B cell (primary cell): ENCODE measurements at regions not wholly inside any gene's neighbourhood (a gene's known extent, or its start where the extent isn't known, plus 50 kb on each side); places are given as distances from the start of the nearest gene placed in this dataset.

ENCODE experiments used
- ATAC-seq: fragments of 200-7000 bp; cut with Tn5 transposase; one replicate; pipeline ENCODE4 v1.10.0; 2021; ENCODE audit warnings: low read depth, mild to moderate bottlenecking, moderate number of reproducible peaks, moderate library complexity
- CTCF ChIA-PET: fragments of 350-600 bp; sonication (Branson Sonifier 250); formaldehyde crosslinking; loops from one replicate; lab custom pipeline; 2021; ENCODE audit warnings: antibody characterized with exemption, inconsistent platforms; lab: Charles Lee
- POLR2A ChIA-PET: fragments of 350-600 bp; sonication (Branson Sonifier 250); formaldehyde crosslinking; loops from one replicate; lab custom pipeline; 2021; ENCODE audit warnings: antibody characterized with exemption; lab: Charles Lee
- DNase-seq: peaks from one replicate; pipeline ENCODE4 v3.0.0; 2013
- H2AFZ ChIP-seq: 2 replicates; pipeline ENCODE4 v1.6.1; 2012; ENCODE audit warnings: mild to moderate bottlenecking, low read depth, low read length; ENCODE audit not compliant: insufficient read depth, poor library complexity, severe bottlenecking
- H3K27ac ChIP-seq, 2 donors: 1 replicate in 1 of 2; 2 replicates in 1 of 2; pipeline ENCODE4 v1.5.1; 2012 to 2013; ENCODE audit warnings: low read length in 2 of 2, mild to moderate bottlenecking in 2 of 2, moderate library complexity in 1 of 2
- H3K27me3 ChIP-seq, 4 experiments: fragments of 200-600 bp in 1 of 4; sonication (generic) in 1 of 4; replicated peaks in 1 of 4; 1 replicate in 2 of 4; 2 replicates in 2 of 4; pipeline versions ENCODE4 v1.6.1 to v1.7.0; 2013 to 2016; ENCODE audit warnings: low read length in 3 of 4, mild to moderate bottlenecking in 2 of 4, mixed read lengths in 1 of 4, moderate library complexity in 1 of 4; ENCODE audit not compliant: insufficient read depth in 4 of 4, control insufficient read depth in 3 of 4; ENCODE audit errors: control extremely low read depth in 1 of 4
- H3K36me3 ChIP-seq, 2 experiments: replicated peaks in 1 of 2; 1 replicate in 1 of 2; 2 replicates in 1 of 2; pipeline versions ENCODE4 v1.6.1 to v1.7.1; 2013; ENCODE audit warnings: low read length in 1 of 2; ENCODE audit not compliant: insufficient read depth in 2 of 2, control insufficient read depth in 1 of 2; ENCODE audit errors: control extremely low read depth in 1 of 2, extremely low read depth in 1 of 2
- H3K4me1 ChIP-seq, 2 donors: fragments of 200-600 bp in 1 of 2; sonication (generic) in 1 of 2; 1 replicate in 1 of 2; 2 replicates in 1 of 2; pipeline versions ENCODE4 v1.5.1 to v1.6.1; 2013 to 2017; ENCODE audit warnings: low read length in 2 of 2; ENCODE audit not compliant: control insufficient read depth in 2 of 2, insufficient read depth in 2 of 2
- H3K4me2 ChIP-seq: replicated peaks from 2 replicates; pipeline ENCODE3; 2012; ENCODE audit warnings: mild to moderate bottlenecking, low read depth, low read length; ENCODE audit not compliant: poor library complexity, severe bottlenecking
- H3K4me3 ChIP-seq, 5 experiments: fragments of 200-600 bp in 1 of 5; sonication (generic) in 1 of 5; 1 replicate in 3 of 5; 2 replicates in 2 of 5; pipeline versions ENCODE4 v1.5.1 to v1.7.0; 2011 to 2016; ENCODE audit warnings: low read length in 4 of 5, mild to moderate bottlenecking in 4 of 5, low read depth in 2 of 5, control low read depth in 1 of 5, moderate library complexity in 1 of 5; ENCODE audit not compliant: insufficient read depth in 1 of 5; ENCODE audit errors: control extremely low read depth in 1 of 5, extremely low read depth in 1 of 5
- H3K79me2 ChIP-seq: fragments of 200-600 bp; sonication (generic); one replicate; pipeline ENCODE4 v1.6.0; 2016; ENCODE audit warnings: low read length; ENCODE audit not compliant: control insufficient read depth, insufficient read depth
- H3K9ac ChIP-seq: fragments of 200-600 bp; sonication (generic); 2 replicates; pipeline ENCODE4 v1.6.1; 2017; ENCODE audit warnings: mild to moderate bottlenecking, low read length, moderate library complexity
- H3K9me3 ChIP-seq, 3 donors: one replicate each; pipeline versions ENCODE4 v1.6.1 to v1.7.1; 2013; ENCODE audit warnings: low read length in 2 of 3; ENCODE audit not compliant: control insufficient read depth in 2 of 3, insufficient read depth in 1 of 3; ENCODE audit errors: control extremely low read depth in 1 of 3
- H4K20me1 ChIP-seq: 2 replicates; pipeline ENCODE4 v1.6.0; 2012; ENCODE audit warnings: mild to moderate bottlenecking, low read length; ENCODE audit not compliant: insufficient read depth, control insufficient read depth, poor library complexity, severe bottlenecking
- H3K27ac Mint-ChIP-seq: one replicate; pipeline ENCODE4 v1.8.0; 2021; ENCODE audit warnings: mixed read lengths
- H3K27me3 Mint-ChIP-seq: one replicate; pipeline ENCODE4 v1.8.0; 2021; ENCODE audit warnings: mixed read lengths
- H3K4me1 Mint-ChIP-seq: one replicate; pipeline ENCODE4 v1.8.0; 2021; ENCODE audit warnings: mixed read lengths
- H3K4me3 Mint-ChIP-seq: one replicate; pipeline ENCODE4 v1.8.0; 2021; ENCODE audit warnings: mixed read lengths
- H3K9me3 Mint-ChIP-seq: one replicate; pipeline ENCODE4 v1.8.0; 2022; ENCODE audit warnings: mixed read lengths; ENCODE audit not compliant: insufficient read depth
- CTCF ChIP-seq: fragments of 200-600 bp; IDR thresholded peaks from one replicate; pipeline ENCODE4 v1.8.0; 2022; ENCODE audit warnings: antibody characterized with exemption, mild to moderate bottlenecking
- EZH2 ChIP-seq: IDR thresholded peaks from 2 replicates; pipeline ENCODE4 v1.6.1; 2012; ENCODE audit warnings: borderline replicate concordance, low read depth, mild to moderate bottlenecking, moderate library complexity, low read length; ENCODE audit not compliant: insufficient read depth, poor library complexity, severe bottlenecking
- WGBS: methylation state at CpG from one replicate; pipeline ENCODE4 v1.1.5; 2013; ENCODE audit warnings: missing lambda C conversion rate; ENCODE audit not compliant: insufficient coverage; 5-methylcytosine and 5-hydroxymethylcytosine counted together
- intact Hi-C: fragments of 100-400 bp; cut with micrococcal nuclease; formaldehyde crosslinking; loops from one replicate; pipeline ENCODE4 v1.10.0; 2022

GRCh38 chr20:57795342-57795697 lies 85.5 kb upstream of the PMEPA1 start:
- peaks cover 2% of the 10 kb centered on the region for H3K4me1 Mint-ChIP-seq
- Histone ChIP-seq H2AFZ (no peak overlapping the region), H3K27me3 (no peaks in the 10 kb centered on the region), H3K9me3 (peaks cover 0 to 4% (median 0%) of the 10 kb centered on the region in 3 donors), H3K36me3 (no peaks in the 10 kb centered on the region), H4K20me1 (no peaks in the 10 kb centered on the region), H3K79me2 (no peaks in the 10 kb centered on the region), H3K4me3 (no peak overlapping the region), H3K9ac (no peak overlapping the region), H3K27ac (no peak overlapping the region), H3K4me2 (no peak overlapping the region), H3K4me1 (no peaks in the 10 kb centered on the region)
- no peaks in the 10 kb centered on the region for H3K9me3 Mint-ChIP-seq
- POLR2A ChIA-PET: no interaction called here
- no peak for TF ChIP-seq CTCF
- TF ChIP-seq EZH2: no peak
- CTCF ChIA-PET: no interaction called here
- no peak overlapping the region for H3K27ac Mint-ChIP-seq
- DNase-seq: no peak
- H3K27me3 Mint-ChIP-seq: peaks cover 14% of the 10 kb centered on the region
- no peak overlapping the region for H3K4me3 Mint-ChIP-seq
- WGBS: 83% methylated on average over 1 of the region's 6 CpGs
- intact Hi-C loops: no loop called here
- no peak for ATAC-seq

GRCh38 chr20:57794600-57795341 lies 85.0 kb upstream of the PMEPA1 start:
- Histone ChIP-seq H3K4me2 (no peak overlapping the region), H3K36me3 (no peaks in the 10 kb centered on the region), H3K9me3 (peaks cover 0 to 4% (median 0%) of the 10 kb centered on the region in 3 donors), H3K4me3 (no peak overlapping the region), H3K27me3 (no peaks in the 10 kb centered on the region), H2AFZ (no peak overlapping the region), H3K4me1 (no peaks in the 10 kb centered on the region), H3K9ac (no peak overlapping the region), H4K20me1 (no peaks in the 10 kb centered on the region), H3K79me2 (no peaks in the 10 kb centered on the region), H3K27ac (no peak overlapping the region)
- no peak for ATAC-seq
- TF ChIP-seq CTCF (no peak), EZH2 (no peak)
- no peak overlapping the region for H3K27ac Mint-ChIP-seq
- ChIA-PET POLR2A (no interaction called here), CTCF (no interaction called here)
- peaks cover 2% of the 10 kb centered on the region for H3K4me1 Mint-ChIP-seq
- intact Hi-C loops: no loop called here
- 84% methylated on average over 19 of the region's 21 CpGs for WGBS
- H3K27me3 Mint-ChIP-seq: peaks cover 14% of the 10 kb centered on the region
- no peak for DNase-seq
- no peaks in the 10 kb centered on the region for H3K9me3 Mint-ChIP-seq
- no peak overlapping the region for H3K4me3 Mint-ChIP-seq
